GM20000 (cell line): ENCODE measurements at regions not wholly inside any gene's neighbourhood (a gene's known extent, or its start where the extent isn't known, plus 50 kb on each side); places are given as distances from the start of the nearest gene placed in this dataset.

Experiments used
- DNase-seq: peaks from one replicate; pipeline ENCODE4 v3.0.0; 2012; ENCODE audit warnings: low spot score
- TF ChIP-seq, protein P1 (sequence below): IDR thresholded peaks from 2 replicates; pipeline ENCODE4 v1.5.1; 2012; ENCODE audit warnings: mild to moderate bottlenecking, control low read depth; ENCODE audit errors: extremely low read depth, missing control alignments

DNA sequence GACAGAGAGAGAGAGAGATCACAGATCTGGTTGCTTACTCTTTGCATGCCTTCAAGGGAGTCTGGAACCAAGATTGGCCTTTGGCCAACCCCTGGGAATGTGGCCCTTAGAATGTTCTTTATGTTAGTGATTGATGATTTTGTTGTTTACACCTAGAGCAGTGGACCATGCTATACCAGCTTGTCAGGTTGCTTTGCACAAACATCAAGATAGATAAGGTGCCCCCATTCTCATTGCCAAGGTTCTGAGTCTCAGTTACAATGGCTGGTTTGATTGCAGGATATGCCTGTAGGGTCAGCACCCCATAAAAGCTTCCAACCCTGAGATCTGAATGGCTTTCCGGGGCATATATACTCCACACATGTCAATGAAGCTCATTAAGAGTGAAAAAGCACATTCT, 53.5 kb upstream of the SLC2A12 start:
- TF ChIP-seq, protein P1, sequence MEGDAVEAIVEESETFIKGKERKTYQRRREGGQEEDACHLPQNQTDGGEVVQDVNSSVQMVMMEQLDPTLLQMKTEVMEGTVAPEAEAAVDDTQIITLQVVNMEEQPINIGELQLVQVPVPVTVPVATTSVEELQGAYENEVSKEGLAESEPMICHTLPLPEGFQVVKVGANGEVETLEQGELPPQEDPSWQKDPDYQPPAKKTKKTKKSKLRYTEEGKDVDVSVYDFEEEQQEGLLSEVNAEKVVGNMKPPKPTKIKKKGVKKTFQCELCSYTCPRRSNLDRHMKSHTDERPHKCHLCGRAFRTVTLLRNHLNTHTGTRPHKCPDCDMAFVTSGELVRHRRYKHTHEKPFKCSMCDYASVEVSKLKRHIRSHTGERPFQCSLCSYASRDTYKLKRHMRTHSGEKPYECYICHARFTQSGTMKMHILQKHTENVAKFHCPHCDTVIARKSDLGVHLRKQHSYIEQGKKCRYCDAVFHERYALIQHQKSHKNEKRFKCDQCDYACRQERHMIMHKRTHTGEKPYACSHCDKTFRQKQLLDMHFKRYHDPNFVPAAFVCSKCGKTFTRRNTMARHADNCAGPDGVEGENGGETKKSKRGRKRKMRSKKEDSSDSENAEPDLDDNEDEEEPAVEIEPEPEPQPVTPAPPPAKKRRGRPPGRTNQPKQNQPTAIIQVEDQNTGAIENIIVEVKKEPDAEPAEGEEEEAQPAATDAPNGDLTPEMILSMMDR: no peak
- DNase-seq: no peak

DNA sequence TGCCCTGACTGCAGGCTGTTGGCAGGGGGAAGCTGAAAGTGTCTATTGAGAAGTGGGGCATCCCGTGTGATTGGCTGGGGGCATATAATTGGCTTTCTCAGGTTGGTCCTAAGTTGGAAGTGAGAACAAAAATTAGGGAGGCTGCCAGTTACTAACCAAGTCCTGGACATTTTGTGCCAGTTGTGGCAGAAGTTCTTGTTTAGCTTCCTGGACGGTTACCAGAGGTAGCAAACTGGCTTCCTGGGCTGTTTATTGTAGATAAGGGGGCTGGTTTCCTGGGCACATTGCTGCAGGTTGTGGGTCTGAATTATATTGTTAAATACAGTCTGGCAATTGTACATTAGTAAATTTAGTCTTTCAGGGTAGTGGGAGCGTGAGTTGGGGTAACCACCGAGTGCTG, 50.6 kb upstream of the SLC2A12 start:
- no peak for DNase-seq
- TF ChIP-seq, protein P1: no peak
